ENCODE measurements at regions not wholly inside any gene's neighbourhood (a gene's known extent, or its start where the extent isn't known, plus 50 kb on each side); places are given as distances from the start of the nearest gene placed in this dataset.

- Histone ChIP-seq H3K4me1 (ENCODE audit: insufficient read depth, low read length) (no peaks in the 10 kb centered on the region), H3K27me3 (ENCODE audit: control insufficient read depth in 1 of 2, insufficient read depth in 2 of 2, low read length in 2 of 2) (peaks cover 8 to 14% of the 10 kb centered on the region in 2 experiments), H3K9me3 (ENCODE audit: control insufficient read depth in 1 of 2, insufficient read depth in 1 of 2, low read length in 2 of 2) (peaks cover 0 to 4% of the 10 kb centered on the region in 2 experiments), H3K4me3 (ENCODE audit: low read length) (no peak overlapping the region), H3K36me3 (ENCODE audit: insufficient read depth, low read length) (no peaks in the 10 kb centered on the region), H3K27ac (ENCODE audit: low read depth in 1 of 2, low read length in 2 of 2) (no peak overlapping the region)
- Mint-ChIP-seq H3K4me1 (ENCODE audit: low read depth) (no peaks in the 10 kb centered on the region), H3K27ac (no peak overlapping the region), H3K9me3 (peaks cover under 1% of the 10 kb centered on the region), H3K36me3 (ENCODE audit: low read depth) (no peaks in the 10 kb centered on the region), H3K27me3 (peaks cover 55% of the 10 kb centered on the region), H3K4me3 (no peak overlapping the region)
- ATAC-seq (ENCODE audit: poor library complexity) (no peak), DNase-seq (no peak)
- CTCF ChIA-PET, result no interaction called here
- intact Hi-C loops (cut with DNase I, micrococcal nuclease), result no loop called here
- POLR2A ChIA-PET, result no interaction called here
- TF ChIP-seq CTCF (IDR thresholded peaks at IDR 0.05), result no peak
Measured at GRCh38 chr7:31190906-31191305, 138.8 kb downstream of the ADCYAP1R1 start.

GRCh38 chr7:31186202-31186601, 134.1 kb downstream of the ADCYAP1R1 start:
- intact Hi-C loops (cut with DNase I, micrococcal nuclease), result no loop called here
- Mint-ChIP-seq H3K4me1 (ENCODE audit: low read depth) (no peaks in the 10 kb centered on the region), H3K27me3 (peaks cover 23% of the 10 kb centered on the region), H3K36me3 (ENCODE audit: low read depth) (no peaks in the 10 kb centered on the region), H3K9me3 (peaks cover 5% of the 10 kb centered on the region), H3K4me3 (no peak overlapping the region), H3K27ac (no peak overlapping the region)
- no peak overlapping the region for H3K4me3 ChIP-seq (ENCODE audit: low read length)
- ATAC-seq (ENCODE audit: poor library complexity) (no peak), DNase-seq (no peak)
- ChIA-PET POLR2A (no interaction called here), CTCF (no interaction called here)
- no peaks in the 10 kb centered on the region for H3K27me3 ChIP-seq (ENCODE audit: control insufficient read depth in 1 of 2, insufficient read depth in 2 of 2, low read length in 2 of 2)
- no peak for TF ChIP-seq CTCF (IDR thresholded peaks at IDR 0.05)
- H3K9me3 ChIP-seq (ENCODE audit: control insufficient read depth in 1 of 2, insufficient read depth in 1 of 2, low read length in 2 of 2), result no peaks in the 10 kb centered on the region
- H3K36me3 ChIP-seq (ENCODE audit: insufficient read depth, low read length), result no peaks in the 10 kb centered on the region
- no peaks in the 10 kb centered on the region for H3K4me1 ChIP-seq (ENCODE audit: insufficient read depth, low read length)
- no peak overlapping the region for H3K27ac ChIP-seq (ENCODE audit: low read depth in 1 of 2, low read length in 2 of 2)

GRCh38 chr7:31175672-31176071, 123.6 kb downstream of the ADCYAP1R1 start:
- POLR2A ChIA-PET, result no interaction called here
- Mint-ChIP-seq H3K36me3 (ENCODE audit: low read depth) (no peaks in the 10 kb centered on the region), H3K27me3 (peaks cover 14% of the 10 kb centered on the region), H3K27ac (no peak overlapping the region), H3K9me3 (no peaks in the 10 kb centered on the region), H3K4me1 (ENCODE audit: low read depth) (no peaks in the 10 kb centered on the region), H3K4me3 (no peak overlapping the region)
- no peak for TF ChIP-seq CTCF (IDR thresholded peaks at IDR 0.05)
- CTCF ChIA-PET, result no interaction called here
- no peaks in the 10 kb centered on the region for H3K27me3 ChIP-seq (ENCODE audit: control insufficient read depth in 1 of 2, insufficient read depth in 2 of 2, low read length in 2 of 2)
- no peaks in the 10 kb centered on the region for H3K4me1 ChIP-seq (ENCODE audit: insufficient read depth, low read length)
- peaks cover 0 to 6% of the 10 kb centered on the region in 2 experiments for H3K9me3 ChIP-seq (ENCODE audit: control insufficient read depth in 1 of 2, insufficient read depth in 1 of 2, low read length in 2 of 2)
- intact Hi-C loops (cut with DNase I, micrococcal nuclease), result no loop called here
- ATAC-seq (ENCODE audit: poor library complexity) (no peak), DNase-seq (no peak)
- no peak overlapping the region for H3K27ac ChIP-seq (ENCODE audit: low read depth in 1 of 2, low read length in 2 of 2)
- no peaks in the 10 kb centered on the region for H3K36me3 ChIP-seq (ENCODE audit: insufficient read depth, low read length)
- H3K4me3 ChIP-seq (ENCODE audit: low read length), result no peak overlapping the region

All from CD4-positive, alpha-beta T cell (primary cell).